Activated CD4-positive, alpha-beta memory T cell treated with anti-CD3 and anti-CD28 coated beads, Interleukin-2, amount 10 ng/mL, durations not matched to agents 7 days and 5 days (primary cell): ENCODE measurements at regions not wholly inside any gene's neighbourhood (a gene's known extent, or its start where the extent isn't known, plus 50 kb on each side); places are given as distances from the start of the nearest gene placed in this dataset.
A peak's percentile ranks its signal among the peaks of the same experiment; 100 is the strongest.

ENCODE experiments used
- CTCF ChIA-PET: fragments of 350-600 bp; sonication (Branson Sonifier 250); formaldehyde crosslinking; loops from one replicate; lab custom pipeline; 2021; ENCODE audit warnings: antibody characterized with exemption, inconsistent platforms; lab: Charles Lee
- POLR2A ChIA-PET: fragments of 350-600 bp; sonication (Branson Sonifier 250); formaldehyde crosslinking; loops from one replicate; lab custom pipeline; 2021; ENCODE audit warnings: antibody characterized with exemption; lab: Charles Lee
- DNase-seq: peaks from one replicate; pipeline ENCODE4 v3.0.0-alpha.2; 2020
- H3K27ac Mint-ChIP-seq: one replicate; pipeline ENCODE4 v1.8.0; 2021; ENCODE audit warnings: mild to moderate bottlenecking, mixed read lengths
- H3K27me3 Mint-ChIP-seq: one replicate; pipeline ENCODE4 v1.8.0; 2021; ENCODE audit warnings: mixed read lengths
- H3K36me3 Mint-ChIP-seq: one replicate; pipeline ENCODE4 v1.8.0; 2021; ENCODE audit warnings: low read depth, mixed read lengths
- H3K4me1 Mint-ChIP-seq: one replicate; pipeline ENCODE4 v1.8.0; 2021; ENCODE audit warnings: mixed read lengths
- H3K4me3 Mint-ChIP-seq: one replicate; pipeline ENCODE4 v1.8.0; 2021; ENCODE audit warnings: mild to moderate bottlenecking, mixed read lengths
- H3K9me3 Mint-ChIP-seq: one replicate; pipeline ENCODE4 v1.8.0; 2021; ENCODE audit warnings: mixed read lengths

GRCh38 chr5:110086658-110087388 lies 397.1 kb downstream of the MAN2A1 start:
- Mint-ChIP-seq H3K27me3 (no peaks in the 10 kb centered on the region), H3K4me3 (no peak overlapping the region), H3K36me3 (no peaks in the 10 kb centered on the region), H3K27ac (no peak overlapping the region), H3K4me1 (peaks cover 6% of the 10 kb centered on the region), H3K9me3 (no peaks in the 10 kb centered on the region)
- ChIA-PET POLR2A (no interaction called here), CTCF (no interaction called here)
- peak; percentile 27 for DNase-seq

DNA sequence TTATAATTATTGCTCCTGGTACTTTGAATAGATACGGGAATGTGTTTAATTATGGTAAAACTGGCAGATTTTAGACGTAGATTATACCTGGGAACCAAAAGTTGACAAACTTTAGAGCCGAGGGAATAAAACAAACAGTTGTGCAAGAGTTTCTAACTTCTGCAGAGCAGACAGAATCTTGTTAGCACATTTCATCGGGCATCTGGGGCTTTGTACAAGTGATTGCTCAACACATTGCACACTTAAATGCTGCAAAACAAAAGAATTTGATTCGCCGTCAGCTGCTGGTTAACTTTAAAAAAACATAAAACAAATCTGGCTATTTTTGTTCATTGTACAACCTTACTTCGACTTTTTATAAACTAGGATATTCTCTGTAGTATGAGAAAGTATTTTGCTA lies 398.1 kb downstream of the MAN2A1 start:
- Mint-ChIP-seq H3K36me3 (no peaks in the 10 kb centered on the region), H3K4me3 (no peak overlapping the region), H3K9me3 (no peaks in the 10 kb centered on the region), H3K27me3 (no peaks in the 10 kb centered on the region), H3K4me1 (peaks cover 6% of the 10 kb centered on the region), H3K27ac (no peak overlapping the region)
- POLR2A ChIA-PET = no interaction called here
- no peak for DNase-seq
- CTCF ChIA-PET = no interaction called here

- ChIA-PET CTCF (no interaction called here), POLR2A (no interaction called here)
- Mint-ChIP-seq H3K9me3 (no peaks in the 10 kb centered on the region), H3K27ac (no peak overlapping the region), H3K27me3 (no peaks in the 10 kb centered on the region), H3K4me1 (peaks cover 6% of the 10 kb centered on the region), H3K36me3 (no peaks in the 10 kb centered on the region), H3K4me3 (no peak overlapping the region)
- no peak for DNase-seq
Measured at GRCh38 chr5:110088676-110089436, 399.1 kb downstream of the MAN2A1 start.

GRCh38 chr5:110092955-110093785 lies 403.4 kb downstream of the MAN2A1 start:
- H3K27ac Mint-ChIP-seq = no peak overlapping the region
- CTCF ChIA-PET = interaction anchor here (1.0 kb wide), 1 partner anchor 29 kb away, joined by 3 read pairs; no protein-coding TSS in a partner anchor
- no peak for DNase-seq
- no peaks in the 10 kb centered on the region for H3K36me3 Mint-ChIP-seq
- no peaks in the 10 kb centered on the region for H3K27me3 Mint-ChIP-seq
- no peaks in the 10 kb centered on the region for H3K9me3 Mint-ChIP-seq
- POLR2A ChIA-PET = no interaction called here
- no peaks in the 10 kb centered on the region for H3K4me1 Mint-ChIP-seq
- no peak overlapping the region for H3K4me3 Mint-ChIP-seq

DNA sequence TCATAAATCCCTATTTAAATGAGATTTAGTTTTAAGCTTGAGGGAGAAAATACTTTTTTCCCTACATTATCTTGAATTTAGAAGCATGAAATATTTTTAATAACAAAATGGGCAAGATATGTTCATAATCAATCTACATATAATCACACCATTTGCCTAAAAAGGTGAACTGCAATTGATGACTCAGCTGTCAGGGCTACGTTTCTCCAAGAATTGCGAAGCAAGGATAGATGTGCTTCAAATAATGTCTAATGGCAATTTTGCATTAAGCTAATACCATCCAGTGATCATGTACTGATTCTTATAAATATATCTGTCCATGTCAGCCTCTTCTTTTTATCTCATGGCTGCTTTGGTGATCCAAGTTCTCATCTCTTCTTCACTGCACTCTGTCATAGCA lies 404.4 kb downstream of the MAN2A1 start:
- Mint-ChIP-seq H3K27ac (no peak overlapping the region), H3K9me3 (no peaks in the 10 kb centered on the region), H3K4me3 (no peak overlapping the region), H3K27me3 (no peaks in the 10 kb centered on the region), H3K4me1 (no peaks in the 10 kb centered on the region), H3K36me3 (no peaks in the 10 kb centered on the region)
- DNase-seq = no peak
- POLR2A ChIA-PET = no interaction called here
- CTCF ChIA-PET = no interaction called here

- DNase-seq = no peak
- Mint-ChIP-seq H3K36me3 (no peaks in the 10 kb centered on the region), H3K4me1 (no peaks in the 10 kb centered on the region), H3K9me3 (no peaks in the 10 kb centered on the region), H3K27me3 (no peaks in the 10 kb centered on the region), H3K27ac (no peak overlapping the region), H3K4me3 (no peak overlapping the region)
- ChIA-PET CTCF (no interaction called here), POLR2A (no interaction called here)
Measured at GRCh38 chr5:110094548-110094947, 404.8 kb downstream of the MAN2A1 start.

- Mint-ChIP-seq H3K27me3 (no peaks in the 10 kb centered on the region), H3K4me1 (no peaks in the 10 kb centered on the region), H3K4me3 (no peak overlapping the region), H3K36me3 (no peaks in the 10 kb centered on the region), H3K9me3 (no peaks in the 10 kb centered on the region), H3K27ac (no peak overlapping the region)
- POLR2A ChIA-PET = no interaction called here
- CTCF ChIA-PET = no interaction called here
- DNase-seq = no peak
Measured at GRCh38 chr5:110096419-110096818, 406.7 kb downstream of the MAN2A1 start.

DNA sequence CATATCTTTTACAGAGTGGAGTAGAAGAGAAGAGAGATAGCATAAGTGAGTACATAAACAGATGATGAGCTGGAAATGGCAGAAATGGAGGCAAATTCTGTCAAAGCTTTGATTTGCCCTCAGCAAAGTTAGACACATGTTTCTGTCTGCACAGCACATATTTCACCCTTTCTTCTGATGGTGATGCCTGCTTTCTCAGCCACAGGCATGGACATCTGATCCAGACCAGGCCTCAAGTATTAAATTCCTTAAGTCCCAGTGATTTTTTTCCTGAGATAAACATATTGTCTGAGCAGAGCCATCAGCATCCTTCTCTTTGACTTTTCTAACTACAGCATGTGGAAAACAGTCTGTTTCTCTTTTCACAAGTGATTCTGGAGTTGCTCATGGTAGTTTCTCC lies 409.8 kb downstream of the MAN2A1 start:
- H3K36me3 Mint-ChIP-seq = no peaks in the 10 kb centered on the region
- H3K9me3 Mint-ChIP-seq = no peaks in the 10 kb centered on the region
- no peak overlapping the region for H3K27ac Mint-ChIP-seq
- ChIA-PET POLR2A (no interaction called here), CTCF (no interaction called here)
- DNase-seq = no peak
- H3K4me3 Mint-ChIP-seq = no peak overlapping the region
- no peaks in the 10 kb centered on the region for H3K27me3 Mint-ChIP-seq
- peaks cover 7% of the 10 kb centered on the region for H3K4me1 Mint-ChIP-seq

- Mint-ChIP-seq H3K4me1 (peaks cover 11% of the 10 kb centered on the region), H3K27me3 (no peaks in the 10 kb centered on the region), H3K4me3 (no peak overlapping the region), H3K9me3 (no peaks in the 10 kb centered on the region), H3K36me3 (no peaks in the 10 kb centered on the region), H3K27ac (no peak overlapping the region)
- ChIA-PET CTCF (no interaction called here), POLR2A (interaction anchor here (0.6 kb wide), 1 partner anchor 67 kb away, joined by 3 read pairs; no protein-coding TSS in a partner anchor)
- no peak for DNase-seq
Measured at GRCh38 chr5:110103081-110103480, 413.4 kb downstream of the MAN2A1 start.

- peaks cover 11% of the 10 kb centered on the region for H3K4me1 Mint-ChIP-seq
- no peak overlapping the region for H3K4me3 Mint-ChIP-seq
- H3K27ac Mint-ChIP-seq = no peak overlapping the region
- H3K9me3 Mint-ChIP-seq = no peaks in the 10 kb centered on the region
- CTCF ChIA-PET = no interaction called here
- POLR2A ChIA-PET = no interaction called here
- no peak for DNase-seq
- no peaks in the 10 kb centered on the region for H3K27me3 Mint-ChIP-seq
- H3K36me3 Mint-ChIP-seq = no peaks in the 10 kb centered on the region
Measured at GRCh38 chr5:110104060-110104725, 414.5 kb downstream of the MAN2A1 start.

DNA sequence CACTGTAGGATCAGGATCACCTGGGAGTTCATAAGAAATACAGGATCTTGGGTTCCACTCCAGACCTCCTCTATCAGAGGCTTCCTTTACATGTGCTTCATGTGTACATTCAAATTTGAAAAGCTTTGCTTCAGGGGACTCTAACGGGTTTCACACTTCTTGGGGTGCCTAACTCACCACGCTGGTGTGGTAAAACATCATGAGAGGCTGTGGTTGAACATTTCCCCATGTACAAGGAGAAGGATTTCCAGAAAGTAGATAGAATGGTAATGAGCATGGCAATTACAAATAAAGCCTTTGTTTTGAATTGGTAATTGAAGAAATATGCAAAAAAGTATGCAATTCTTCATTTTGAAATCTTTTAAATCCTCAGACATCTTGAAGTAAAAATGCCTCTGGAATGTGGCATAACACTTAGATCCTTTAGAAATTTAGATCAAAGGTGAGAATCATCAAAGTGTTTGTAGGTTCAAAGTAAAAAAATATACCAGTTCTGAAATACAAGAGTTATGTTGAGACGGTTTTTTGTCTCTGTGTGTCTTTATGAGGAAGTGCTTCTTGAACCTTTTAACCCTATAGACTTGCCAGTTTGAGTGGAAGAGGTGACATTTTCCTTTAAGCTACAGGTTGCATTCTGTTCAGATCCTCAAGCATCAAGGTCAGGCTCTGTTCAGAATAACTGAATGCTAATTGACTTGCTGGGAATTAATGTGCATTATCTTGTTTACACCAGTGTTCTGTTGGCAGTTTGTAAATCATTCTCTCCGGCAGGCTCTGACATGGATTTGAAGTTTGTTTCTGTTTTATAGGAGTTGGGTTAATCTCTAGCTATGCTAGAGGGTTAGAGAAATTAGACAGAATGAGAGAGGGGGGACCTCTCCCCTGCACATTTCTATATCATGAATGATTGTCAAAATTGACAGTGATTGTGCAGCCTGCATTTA lies 415.3 kb downstream of the MAN2A1 start:
- Mint-ChIP-seq H3K9me3 (no peaks in the 10 kb centered on the region), H3K27ac (no peak overlapping the region), H3K36me3 (no peaks in the 10 kb centered on the region), H3K4me1 (peaks cover 11% of the 10 kb centered on the region), H3K4me3 (no peak overlapping the region), H3K27me3 (no peaks in the 10 kb centered on the region)
- ChIA-PET POLR2A (no interaction called here), CTCF (no interaction called here)
- DNase-seq = no peak

DNA sequence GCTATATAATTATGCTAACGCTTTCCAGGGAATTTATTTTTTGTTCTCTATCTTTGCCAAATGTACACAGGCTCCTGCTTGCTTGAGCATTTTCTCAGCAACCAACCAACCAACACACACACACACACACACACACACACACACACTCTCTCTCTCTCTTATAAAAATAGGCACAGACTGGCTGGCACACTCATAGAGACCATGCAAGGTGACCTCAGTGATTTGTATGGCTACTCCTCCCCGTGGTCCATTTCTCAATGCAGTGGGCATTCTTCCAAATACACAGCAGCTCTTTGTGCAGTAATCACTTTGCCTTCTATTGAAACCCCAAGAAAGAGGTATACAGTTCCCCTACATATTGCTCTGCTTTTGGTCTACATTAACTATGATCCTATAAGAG lies 416.0 kb downstream of the MAN2A1 start:
- no peak overlapping the region for H3K27ac Mint-ChIP-seq
- peaks cover 11% of the 10 kb centered on the region for H3K4me1 Mint-ChIP-seq
- ChIA-PET POLR2A (no interaction called here), CTCF (no interaction called here)
- H3K9me3 Mint-ChIP-seq = no peaks in the 10 kb centered on the region
- no peaks in the 10 kb centered on the region for H3K27me3 Mint-ChIP-seq
- DNase-seq = no peak
- H3K36me3 Mint-ChIP-seq = no peaks in the 10 kb centered on the region
- H3K4me3 Mint-ChIP-seq = no peak overlapping the region
